ENCODE measurements at regions not wholly inside any gene's neighbourhood (a gene's known extent, or its start where the extent isn't known, plus 50 kb on each side); places are given as distances from the start of the nearest gene placed in this dataset. TPM values are rescaled to one million over a fixed set of nuclear protein-coding genes. Genes with fewer than 3 reads are reported as not detected.
"Not testable (repeated sequence)": the region's sequence is repeated elsewhere in the genome, so short reads cannot be mapped to it uniquely, and the experiment has no call there.

DNA sequence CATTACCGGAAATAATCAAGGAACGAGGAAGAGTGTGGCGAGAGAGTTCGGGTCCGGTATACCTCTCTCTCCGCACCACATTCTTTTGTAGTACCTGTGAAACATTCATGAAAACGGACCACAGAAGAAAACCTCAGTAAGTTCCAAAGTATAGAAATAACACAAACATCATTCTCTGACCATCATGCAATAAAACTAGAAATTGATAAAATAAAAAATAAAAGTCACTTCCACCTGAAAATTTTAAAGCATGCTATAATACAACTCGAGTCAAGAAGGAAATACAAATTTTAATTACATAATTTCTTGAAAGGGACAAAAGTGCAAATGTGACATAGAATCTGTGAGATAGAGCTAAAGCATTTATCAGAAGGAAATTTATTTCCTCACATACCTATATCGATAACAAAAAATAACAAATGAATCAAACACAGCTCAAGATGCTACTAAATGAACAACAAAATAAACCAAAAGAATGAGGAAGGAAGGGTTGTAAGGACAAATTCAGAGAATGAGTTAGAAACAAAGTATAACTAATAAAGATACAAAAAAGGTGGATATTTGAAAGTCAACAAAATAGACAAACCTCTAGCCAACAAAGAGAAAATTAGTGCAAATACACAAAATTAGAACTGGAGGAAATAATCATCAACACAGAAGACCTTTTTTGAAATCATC is 84.2 kb downstream of the TRIM27 start:
- no peak for DNase-seq

DNA sequence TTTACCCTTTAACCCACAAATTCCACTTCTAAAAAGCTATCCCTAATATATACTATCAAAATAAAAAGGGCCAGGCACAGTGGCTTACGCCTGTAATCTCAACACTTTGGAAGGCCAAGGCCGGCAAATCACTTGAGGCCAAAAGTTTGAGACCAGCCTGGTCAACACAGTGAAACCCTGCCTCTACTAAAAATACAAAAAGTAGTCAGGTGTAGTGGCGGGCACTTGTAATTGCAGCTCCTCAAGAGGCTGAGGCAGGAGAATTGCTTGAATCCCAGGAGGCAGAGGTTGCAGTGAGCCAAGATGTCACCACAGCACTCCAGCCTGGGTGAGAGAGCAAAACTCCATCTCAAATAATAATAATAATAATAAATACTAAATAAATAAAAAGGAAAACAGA is 82.5 kb downstream of the TRIM27 start:
- DNase-seq: no peak

DNA sequence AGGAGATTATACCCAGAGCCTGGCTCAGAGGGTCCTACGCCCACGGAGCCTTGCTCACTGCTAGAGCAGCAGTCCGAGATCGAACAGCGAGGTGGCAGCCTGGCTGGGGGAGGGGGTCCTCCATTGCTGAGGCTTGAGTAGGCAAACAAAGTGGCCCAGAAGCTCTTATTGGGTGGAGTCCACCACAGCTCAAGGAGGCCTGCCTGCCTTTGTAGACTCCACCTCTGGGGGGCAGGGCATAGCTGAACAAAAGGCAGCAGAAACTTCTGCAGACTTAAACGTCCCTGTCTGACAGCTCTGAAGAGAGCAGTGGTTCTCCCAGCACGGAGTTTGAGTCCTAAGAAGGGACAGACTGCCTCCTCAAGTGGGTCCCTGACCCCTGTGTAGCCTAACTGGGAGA is 75.0 kb downstream of the TRIM27 start:
- DNase-seq: not testable (repeated sequence)

Small RNA genes in the stretch of these regions (small RNA-seq; reads per million reads assigned to genes)
- not detected for gene AL121932.1 (ENCODE audit: low replicate concordance)

Measured in skin of body (tissue), 2 donors.